HEK293 (cell line): ENCODE measurements at regions not wholly inside any gene's neighbourhood (a gene's known extent, or its start where the extent isn't known, plus 50 kb on each side); places are given as distances from the start of the nearest gene placed in this dataset.

Experiments
- CTCF ChIA-PET: fragments of 350-600 bp; formaldehyde crosslinking; extraction: SDS; loops from one replicate; lab custom pipeline; 2021; ENCODE audit warnings: antibody characterized with exemption; lab: Yijun Ruan, JAX
- POLR2A ChIA-PET: fragments of 300-600 bp; formaldehyde crosslinking; extraction: SDS; loops from one replicate; lab custom pipeline; 2020; ENCODE audit warnings: antibody characterized with exemption, inconsistent platforms; lab: Yijun Ruan, JAX
- H3K27ac ChIP-seq: fragments of 200-500 bp; sonication (Bioruptor generic); 2 replicates; pipeline ENCODE4 v1.5.1; 2014; ENCODE audit warnings: low read depth, low read length, control low read depth, inconsistent platforms; ENCODE audit errors: extremely low read depth
- H3K36me3 ChIP-seq, 2 experiments: fragments of 200-500 bp in 1 of 2; sonication (Bioruptor generic) in 1 of 2; 1 replicate in 1 of 2; 2 replicates in 1 of 2; pipeline ENCODE4 v1.5.1; 2014 to 2017; ENCODE audit warnings: inconsistent platforms in 2 of 2, low read length in 2 of 2; ENCODE audit not compliant: control insufficient read depth in 2 of 2, insufficient read depth in 1 of 2
- H3K4me1 ChIP-seq: fragments of 200-500 bp; sonication (Bioruptor generic); 2 replicates; pipeline ENCODE4 v1.5.1; 2014; ENCODE audit warnings: mild to moderate bottlenecking, low read length, inconsistent platforms; ENCODE audit not compliant: control insufficient read depth, insufficient read depth
- H3K4me3 ChIP-seq: 2 replicates; pipeline ENCODE4 v1.5.1; 2011; ENCODE audit warnings: low read depth, mild to moderate bottlenecking, control low read depth, low read length, moderate library complexity
- H3K9me3 ChIP-seq: fragments of 200-500 bp; sonication (Bioruptor generic); 2 replicates; pipeline ENCODE4 v1.5.1; 2014; ENCODE audit warnings: low read depth, low read length, inconsistent platforms; ENCODE audit not compliant: control insufficient read depth, insufficient read depth
- ELK4 ChIP-seq: IDR thresholded peaks from 2 replicates; pipeline ENCODE4 v1.6.1; 2011; ENCODE audit warnings: mild to moderate bottlenecking, low read depth, low read length, borderline replicate concordance
- HOXC10 ChIP-seq: sonication (generic); formaldehyde crosslinking; IDR thresholded peaks from 2 replicates; pipeline ENCODE4 v1.8.1; 2023; ENCODE audit warnings: mild to moderate bottlenecking, missing genetic modification reagents
- KLF7 ChIP-seq: fragments of 450-650 bp; formaldehyde crosslinking; IDR thresholded peaks from 2 replicates; pipeline ENCODE4 v1.5.1; 2016; ENCODE audit warnings: missing biosample characterization, missing genetic modification characterization, borderline replicate concordance
- PATZ1 ChIP-seq: fragments of 450-650 bp; formaldehyde crosslinking; IDR thresholded peaks from 2 replicates; pipeline ENCODE4 v1.5.1; 2016; ENCODE audit warnings: missing biosample characterization, missing genetic modification characterization
- SCRT2 ChIP-seq: fragments of 450-650 bp; formaldehyde crosslinking; IDR thresholded peaks from 2 replicates; pipeline ENCODE4 v1.5.1; 2016; ENCODE audit warnings: missing biosample characterization, missing genetic modification characterization
- ZBTB1 ChIP-seq: fragments of 450-650 bp; formaldehyde crosslinking; IDR thresholded peaks from 2 replicates; pipeline ENCODE4 v1.5.1; 2016; ENCODE audit warnings: missing biosample characterization, missing genetic modification characterization
- ZNF155 ChIP-seq: fragments of 450-650 bp; formaldehyde crosslinking; IDR thresholded peaks from 2 replicates; pipeline ENCODE4 v1.5.1; 2016; ENCODE audit warnings: missing biosample characterization, missing genetic modification characterization
- ZNF16 ChIP-seq: fragments of 450-650 bp; formaldehyde crosslinking; IDR thresholded peaks from 2 replicates; pipeline ENCODE4 v1.5.1; 2016; ENCODE audit warnings: low read depth, missing biosample characterization, missing genetic modification characterization
- ZNF18 ChIP-seq: fragments of 450-650 bp; formaldehyde crosslinking; IDR thresholded peaks from 2 replicates; pipeline ENCODE4 v1.5.1; 2016; ENCODE audit warnings: missing biosample characterization, missing genetic modification characterization
- ZNF274 ChIP-seq, 2 experiments: fragments of 200-500 bp in 1 of 2; fragments of 450-650 bp in 1 of 2; sonication (Bioruptor generic) in 1 of 2; formaldehyde crosslinking in 1 of 2; IDR thresholded peaks; 2 replicates each; pipeline versions ENCODE4 v1.5.1 to v1.6.1; 2014 to 2016; ENCODE audit warnings: borderline replicate concordance in 1 of 2, inconsistent platforms in 1 of 2, low read length in 1 of 2, missing biosample characterization in 1 of 2, missing genetic modification characterization in 1 of 2
- ZNF292 ChIP-seq: fragments of 450-650 bp; formaldehyde crosslinking; IDR thresholded peaks from 2 replicates; pipeline ENCODE4 v1.5.1; 2016; ENCODE audit warnings: low read depth, missing biosample characterization, missing genetic modification characterization, borderline replicate concordance
- ZNF433 ChIP-seq: fragments of 450-650 bp; formaldehyde crosslinking; IDR thresholded peaks from 2 replicates; pipeline ENCODE4 v1.5.1; 2016; ENCODE audit warnings: missing biosample characterization, missing genetic modification characterization, low read depth
- ZNF529 ChIP-seq: fragments of 450-650 bp; formaldehyde crosslinking; IDR thresholded peaks from 2 replicates; pipeline ENCODE4 v1.5.1; 2017; ENCODE audit warnings: missing genetic modification characterization, missing biosample characterization; ENCODE audit not compliant: insufficient replicate concordance
- ZNF548 ChIP-seq: fragments of 450-650 bp; formaldehyde crosslinking; IDR thresholded peaks from 2 replicates; pipeline ENCODE4 v1.5.1; 2016; ENCODE audit warnings: missing biosample characterization, missing genetic modification characterization
- ZNF664 ChIP-seq: fragments of 450-650 bp; formaldehyde crosslinking; IDR thresholded peaks from 2 replicates; pipeline ENCODE4 v1.5.1; 2016; ENCODE audit warnings: missing biosample characterization, missing genetic modification characterization
- ZNF692 ChIP-seq: fragments of 450-650 bp; formaldehyde crosslinking; IDR thresholded peaks from 2 replicates; pipeline ENCODE4 v1.5.1; 2016; ENCODE audit warnings: missing biosample characterization, missing genetic modification characterization
- ZXDB ChIP-seq: fragments of 450-650 bp; formaldehyde crosslinking; IDR thresholded peaks from 2 replicates; pipeline ENCODE4 v1.5.1; 2016; ENCODE audit warnings: missing biosample characterization, missing genetic modification characterization

- no peaks in the 10 kb centered on the region for H3K9me3 ChIP-seq
- H3K4me3 ChIP-seq: no peak overlapping the region
- H3K27ac ChIP-seq: no peak overlapping the region
- POLR2A ChIA-PET: no interaction called here
- H3K36me3 ChIP-seq: no peaks in the 10 kb centered on the region
- H3K4me1 ChIP-seq: no peaks in the 10 kb centered on the region
- CTCF ChIA-PET: interaction anchor here (0.7 to 0.9 kb wide), 2 partner anchors 244 to 1271 kb away, joined by 3 to 4 read pairs; no protein-coding TSS in a partner anchor
- TF ChIP-seq ZNF529 (tag by site-specific recombination): no peak
- TF ChIP-seq SCRT2: no peak
- TF ChIP-seq ZNF274 (IDR thresholded peaks at IDR 0.05; ENCODE audit: low read length): no peak
- no peak for TF ChIP-seq ZNF274 (tag by site-specific recombination; IDR thresholded peaks at IDR 0.05; ENCODE audit: borderline replicate concordance)
- TF ChIP-seq ZNF155 (tag by site-specific recombination): no peak
Observed at GRCh38 chr12:91384806-91385205, 202.2 kb upstream of the DCN start.

GRCh38 chr12:91384366-91384765 lies 201.7 kb upstream of the DCN start:
- H3K27ac ChIP-seq: no peak overlapping the region
- TF ChIP-seq ZNF433 (tag by site-specific recombination) (no peak), ZNF548 (tag by site-specific recombination) (no peak), ZNF292 (tag by site-specific recombination) (no peak), ZNF664 (tag by site-specific recombination) (no peak), ZNF692 (tag by site-specific recombination) (no peak), HOXC10 (CRISPR knock-in tag) (no peak), PATZ1 (tag by site-specific recombination) (no peak), ZNF18 (tag by site-specific recombination) (no peak), KLF7 (tag by site-specific recombination) (no peak), ZXDB (tag by site-specific recombination) (no peak), ZNF16 (no peak), ELK4 (no peak), ZBTB1 (tag by site-specific recombination) (no peak)
- H3K36me3 ChIP-seq: no peaks in the 10 kb centered on the region
- CTCF ChIA-PET: interaction anchor here (0.7 to 0.9 kb wide), 2 partner anchors 244 to 1271 kb away, joined by 3 to 4 read pairs; no protein-coding TSS in a partner anchor
- H3K4me3 ChIP-seq: no peak overlapping the region
- no peaks in the 10 kb centered on the region for H3K4me1 ChIP-seq
- no peaks in the 10 kb centered on the region for H3K9me3 ChIP-seq
- POLR2A ChIA-PET: no interaction called here
